22Rv1 (cell line): ENCODE measurements at regions not wholly inside any gene's neighbourhood (a gene's known extent, or its start where the extent isn't known, plus 50 kb on each side); places are given as distances from the start of the nearest gene placed in this dataset.

Experiments
- H3K27ac ChIP-seq: fragments of 450-650 bp; 2 replicates; pipeline ENCODE4 v1.5.1; 2017
- CTCF ChIP-seq: fragments of 450-650 bp; IDR thresholded peaks from 2 replicates; pipeline ENCODE4 v1.5.1; 2017; ENCODE audit warnings: mild to moderate bottlenecking
- ZFX ChIP-seq: fragments of 450-650 bp; IDR thresholded peaks from 2 replicates; pipeline ENCODE4 v1.6.1; 2017; ENCODE audit warnings: antibody characterized with exemption, borderline replicate concordance

GRCh38 chr10:117681104-117681503 lies 138.6 kb downstream of the EMX2 start:
- no peak overlapping the region for H3K27ac ChIP-seq
- TF ChIP-seq CTCF, result no peak
- no peak for TF ChIP-seq ZFX

GRCh38 chr10:117684046-117684610 lies 141.6 kb downstream of the EMX2 start:
- no peak overlapping the region for H3K27ac ChIP-seq
- TF ChIP-seq CTCF (no peak), ZFX (no peak)

GRCh38 chr10:117684672-117685211 lies 142.2 kb downstream of the EMX2 start:
- TF ChIP-seq CTCF (no peak), ZFX (no peak)
- no peak overlapping the region for H3K27ac ChIP-seq

- no peak for TF ChIP-seq ZFX
- no peak for TF ChIP-seq CTCF
- H3K27ac ChIP-seq, result no peak overlapping the region
Measured at GRCh38 chr10:117685431-117685830, 142.9 kb downstream of the EMX2 start.

- H3K27ac ChIP-seq, result no peak overlapping the region
- no peak for TF ChIP-seq ZFX
- no peak for TF ChIP-seq CTCF
Measured at GRCh38 chr10:117686606-117687005, 144.1 kb downstream of the EMX2 start.

- H3K27ac ChIP-seq, result no peak overlapping the region
- TF ChIP-seq ZFX (no peak), CTCF (no peak)
Measured at GRCh38 chr10:117688358-117688757, 145.8 kb downstream of the EMX2 start.

- H3K27ac ChIP-seq, result no peak overlapping the region
- no peak for TF ChIP-seq CTCF
- TF ChIP-seq ZFX, result no peak
Measured at GRCh38 chr10:117689566-117689965, 147.0 kb downstream of the EMX2 start.
